Umbilical cord (tissue), 1 donor: ENCODE measurements at regions not wholly inside any gene's neighbourhood (a gene's known extent, or its start where the extent isn't known, plus 50 kb on each side); places are given as distances from the start of the nearest gene placed in this dataset.

Experiments
- DNase-seq: peaks from one replicate; pipeline ENCODE4 v3.0.0-alpha.2; 2015; ENCODE audit warnings: low spot score

DNA sequence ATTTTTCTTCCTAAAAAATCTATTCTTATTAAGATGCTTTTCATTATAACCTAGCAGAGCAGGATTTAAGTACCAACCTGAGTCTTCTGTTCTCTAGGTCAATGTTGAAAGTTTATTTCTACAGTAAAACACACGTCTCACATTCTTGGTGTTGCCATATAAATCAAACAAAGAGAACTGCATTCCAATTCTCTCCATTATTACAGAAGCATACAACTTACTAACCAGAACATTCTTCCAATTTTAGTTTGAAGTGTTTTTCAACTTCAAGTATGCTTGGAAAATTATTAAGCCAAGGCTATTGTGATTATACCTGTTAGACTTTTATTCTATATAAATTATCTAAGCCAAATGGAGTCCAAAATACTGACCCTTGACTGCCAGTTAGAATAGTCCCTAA is 110.4 kb upstream of the PMFBP1 start:
- DNase-seq = no peak

DNA sequence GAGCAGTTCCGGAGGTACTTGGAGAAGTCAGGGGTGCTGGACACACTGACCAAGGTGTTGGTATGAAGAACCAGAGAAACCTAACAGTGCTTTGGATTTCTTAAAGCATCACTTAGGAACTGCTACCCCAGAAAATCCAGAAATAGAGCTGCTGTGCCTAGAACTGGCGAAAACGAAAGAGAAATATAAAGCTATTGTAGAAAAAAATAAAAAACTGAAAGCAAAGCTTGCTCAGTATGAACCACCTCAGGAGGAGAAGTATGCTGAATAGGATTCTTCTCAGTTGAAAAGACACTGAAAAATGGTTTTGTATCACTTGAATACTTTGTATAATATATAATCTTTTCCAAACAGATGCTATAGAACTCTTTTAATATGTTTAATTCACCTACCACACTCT is 106.3 kb upstream of the PMFBP1 start:
- DNase-seq = no peak

DNA sequence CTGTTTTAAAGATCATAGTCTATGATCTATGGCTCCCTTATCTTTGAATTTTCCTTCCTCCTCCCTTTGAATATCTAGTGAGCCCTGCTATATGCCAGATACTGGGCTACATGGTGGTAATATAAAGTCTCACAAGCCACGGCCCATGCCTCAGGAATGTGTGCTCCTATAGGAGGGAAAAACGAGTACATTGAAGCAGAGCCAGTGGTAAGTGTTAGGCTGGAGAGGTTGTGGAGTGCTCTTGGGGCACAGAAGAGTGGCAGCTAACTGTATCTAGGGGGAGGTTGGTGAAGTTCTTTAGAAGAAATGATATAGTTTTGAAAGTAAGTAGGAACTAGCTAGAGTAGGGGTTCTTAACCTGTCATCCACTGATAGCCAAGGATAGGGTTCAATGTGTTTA is 105.8 kb upstream of the PMFBP1 start:
- DNase-seq = no peak

DNA sequence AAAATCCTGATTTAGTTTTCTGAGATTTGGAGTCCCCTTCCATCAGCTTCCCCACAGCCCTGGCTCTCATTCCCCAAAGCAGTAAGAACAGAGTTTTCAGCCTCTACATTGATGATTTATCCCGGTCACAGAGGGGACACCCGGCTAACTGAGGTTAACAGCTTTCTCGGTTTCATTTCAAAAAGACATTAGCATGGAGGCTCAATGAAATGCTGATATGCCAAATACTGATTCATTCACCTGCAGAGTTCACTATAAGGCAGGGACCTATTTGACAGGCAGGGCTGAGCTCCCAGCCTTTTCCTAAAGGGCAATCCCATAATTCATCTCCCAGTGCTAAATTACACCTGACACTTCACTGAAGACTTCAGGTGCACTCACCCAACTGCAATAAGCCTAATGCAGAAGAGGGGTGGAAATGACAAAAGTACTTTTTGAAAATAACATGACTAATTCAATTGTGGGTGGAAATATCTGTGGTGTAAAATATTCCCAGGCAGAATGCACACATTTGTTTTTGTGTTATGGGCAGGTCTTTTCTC is 99.8 kb upstream of the PMFBP1 start:
- DNase-seq = no peak

DNA sequence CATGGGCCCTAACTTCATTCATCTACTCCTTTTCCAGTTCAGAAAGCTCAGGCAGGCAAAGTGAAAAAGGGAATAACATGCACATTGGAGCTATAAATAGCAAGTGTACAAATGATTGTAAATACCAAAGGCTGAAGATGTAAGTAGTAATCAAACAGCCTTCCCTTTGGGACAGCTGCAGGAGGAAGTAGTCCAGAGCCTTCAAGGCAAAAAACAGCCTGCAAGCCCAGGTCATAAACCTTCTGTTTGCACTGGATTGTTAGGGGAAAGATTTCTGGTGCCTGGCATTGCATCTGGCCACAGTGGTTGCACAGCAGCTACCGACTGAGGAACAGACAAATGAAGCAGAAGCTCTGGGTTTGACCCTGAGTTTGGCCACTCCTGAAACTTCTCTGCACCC is 98.6 kb upstream of the PMFBP1 start:
- DNase-seq = no peak

DNA sequence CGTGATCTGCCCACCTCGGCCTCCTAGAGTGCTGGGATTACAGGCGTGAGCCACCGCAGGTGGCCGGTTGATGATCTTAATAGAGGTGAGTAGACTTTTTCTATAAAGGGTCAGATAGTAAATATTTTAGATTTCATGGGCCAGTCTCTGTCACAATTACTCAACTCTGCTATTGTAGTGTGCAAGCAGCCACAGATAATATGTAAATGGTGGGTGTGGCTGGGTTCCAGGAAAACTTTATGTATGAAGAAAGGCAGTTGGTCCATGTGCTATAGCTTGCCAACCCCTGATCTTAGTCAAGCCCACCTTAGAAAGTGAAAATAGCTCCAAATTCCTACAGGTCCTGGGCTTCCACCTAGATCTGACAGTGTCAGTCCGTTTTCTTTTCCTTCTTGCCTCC is 94.9 kb upstream of the PMFBP1 start:
- no peak for DNase-seq

DNA sequence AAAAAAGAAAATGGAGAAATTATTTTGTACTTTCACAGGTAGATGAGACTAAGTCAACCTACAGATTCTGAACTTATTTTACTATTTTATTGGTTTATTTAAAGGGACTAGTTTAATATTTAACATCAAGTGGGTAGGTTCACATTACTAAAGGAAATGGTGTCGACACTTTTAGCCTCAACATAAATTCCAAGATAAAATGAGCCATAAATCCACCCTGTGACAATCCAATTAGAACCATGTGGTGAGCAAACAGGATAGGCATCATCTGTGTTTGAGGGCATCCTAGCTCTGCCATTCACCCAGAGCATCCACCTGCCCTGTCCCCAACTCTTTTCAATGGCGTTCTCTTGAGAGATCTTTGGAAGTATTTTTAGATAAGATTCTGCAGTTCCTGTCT is 92.8 kb upstream of the PMFBP1 start:
- no peak for DNase-seq

DNA sequence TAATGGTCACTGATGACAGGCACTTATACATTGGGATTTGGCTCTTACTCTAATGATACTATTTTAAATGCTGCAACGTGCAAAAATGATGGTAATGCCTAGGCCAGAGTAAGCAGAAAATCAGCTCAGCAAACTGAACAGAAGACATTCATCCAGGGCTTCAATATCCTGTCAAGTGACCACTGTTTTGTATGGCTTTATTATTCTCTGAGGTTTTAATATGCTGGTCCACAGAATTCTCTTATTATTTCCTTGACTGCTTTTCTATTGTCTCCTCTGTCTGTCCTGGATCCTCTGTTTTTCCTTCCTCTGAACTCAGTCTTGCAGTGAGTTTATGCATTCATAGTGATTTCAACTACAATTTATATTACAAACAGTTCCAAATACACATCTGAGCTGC is 90.8 kb upstream of the PMFBP1 start:
- no peak for DNase-seq

DNA sequence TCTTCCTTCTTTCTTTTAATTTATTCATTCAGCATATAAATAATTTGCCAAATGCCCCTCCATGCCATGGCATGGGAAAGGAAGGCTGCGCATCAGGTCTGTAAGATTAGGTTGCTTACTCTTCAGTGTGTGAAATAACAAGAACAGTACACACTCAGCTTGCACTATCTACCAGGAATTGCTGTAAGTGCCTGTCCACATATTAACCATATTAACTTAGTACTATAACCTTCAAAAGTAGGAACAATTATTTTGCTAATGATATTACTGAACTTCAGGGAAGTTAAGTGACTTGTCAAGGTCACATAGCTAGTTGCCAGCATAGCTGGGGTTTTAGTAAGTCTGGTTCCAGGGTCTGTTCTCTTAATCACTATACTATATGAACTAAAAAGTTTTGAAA is 89.2 kb upstream of the PMFBP1 start:
- no peak for DNase-seq

DNA sequence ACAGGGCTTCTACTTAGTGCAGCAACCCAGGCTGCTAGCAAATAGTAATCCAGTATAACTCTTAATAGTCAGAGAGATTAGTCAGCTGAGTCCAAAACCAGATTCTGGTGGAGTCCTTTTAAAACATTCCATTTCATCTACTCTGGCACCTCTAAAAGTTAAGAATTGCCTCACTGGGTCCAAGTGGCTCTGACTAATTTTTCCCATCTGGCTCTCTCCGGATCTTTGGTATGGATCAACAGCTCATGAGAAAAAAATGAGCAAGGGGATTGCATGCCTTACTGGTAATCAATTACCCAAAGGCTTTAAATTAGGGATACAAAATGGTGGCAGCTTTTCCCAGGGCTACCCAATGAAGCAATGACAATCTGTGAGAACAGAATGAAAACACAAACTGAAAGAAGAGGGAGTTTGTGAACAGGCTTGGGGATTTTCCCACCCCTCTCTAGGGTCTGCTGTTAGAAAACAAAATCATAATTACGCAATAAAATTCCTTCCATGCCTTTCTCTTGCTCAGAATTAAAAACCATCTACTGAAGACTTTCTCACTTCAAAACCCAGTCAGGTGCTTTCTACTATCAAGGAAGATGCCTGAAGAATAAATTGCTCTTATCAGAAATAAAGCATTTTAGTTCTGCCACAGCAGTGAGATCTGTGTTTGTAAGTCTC is 84.6 kb upstream of the PMFBP1 start:
- no peak for DNase-seq

DNA sequence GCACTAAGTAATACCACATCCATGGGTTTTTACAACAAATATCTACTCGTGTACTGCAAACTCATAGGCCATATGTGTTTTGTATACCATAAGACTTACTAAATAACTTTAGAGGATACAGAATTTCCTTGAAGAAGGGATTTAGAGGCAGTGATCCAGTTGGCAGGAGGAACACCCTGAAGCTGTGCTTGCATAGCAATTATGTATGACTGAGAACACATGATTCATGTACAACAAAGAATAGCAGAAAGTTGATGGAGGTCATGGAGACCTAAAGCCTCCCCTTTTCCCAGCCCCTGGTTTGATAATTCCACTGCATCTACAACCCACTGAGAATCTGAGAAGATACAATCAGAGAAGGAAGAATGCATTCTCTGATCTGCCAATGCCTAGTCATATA is 83.8 kb upstream of the PMFBP1 start:
- no peak for DNase-seq

DNA sequence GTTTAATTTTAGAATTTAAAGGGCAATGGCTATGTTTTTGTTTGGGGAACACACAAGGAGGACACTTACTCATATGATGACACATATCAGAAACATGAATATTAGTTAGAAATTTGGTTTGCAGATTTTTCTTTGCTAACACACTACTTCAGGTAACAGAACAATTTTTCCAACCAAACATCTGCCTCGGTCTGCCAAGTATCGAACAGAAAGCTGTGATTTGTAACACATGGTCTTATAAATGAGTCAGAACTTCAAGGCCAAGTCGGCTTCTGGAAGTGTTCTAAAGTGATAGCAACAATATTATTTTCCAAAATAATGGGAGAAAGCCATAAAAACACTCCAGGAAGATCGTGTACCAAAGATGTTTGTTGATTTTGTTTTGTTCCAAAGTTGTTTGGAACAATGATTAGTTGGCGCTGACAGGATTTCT is 75.9 kb upstream of the PMFBP1 start:
- no peak for DNase-seq

DNA sequence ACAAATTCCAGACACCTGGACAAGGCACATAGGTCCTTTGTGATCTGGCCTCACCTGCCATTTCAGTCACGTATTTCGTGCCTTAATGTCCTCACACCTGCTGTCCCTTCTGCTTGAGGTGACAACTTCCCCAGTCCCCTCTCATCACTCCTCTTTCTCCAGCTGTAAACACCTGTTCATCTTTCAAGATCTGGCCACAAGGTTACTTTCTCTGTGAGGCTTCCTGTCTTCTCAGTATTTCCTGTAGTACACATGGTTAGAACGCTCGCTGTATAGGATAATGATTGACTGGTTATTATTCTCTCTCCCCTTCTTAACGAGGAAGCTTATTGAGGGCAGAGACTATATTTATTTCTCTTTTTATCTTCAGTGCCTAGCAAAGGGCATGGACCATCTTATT is 74.5 kb upstream of the PMFBP1 start:
- no peak for DNase-seq

DNA sequence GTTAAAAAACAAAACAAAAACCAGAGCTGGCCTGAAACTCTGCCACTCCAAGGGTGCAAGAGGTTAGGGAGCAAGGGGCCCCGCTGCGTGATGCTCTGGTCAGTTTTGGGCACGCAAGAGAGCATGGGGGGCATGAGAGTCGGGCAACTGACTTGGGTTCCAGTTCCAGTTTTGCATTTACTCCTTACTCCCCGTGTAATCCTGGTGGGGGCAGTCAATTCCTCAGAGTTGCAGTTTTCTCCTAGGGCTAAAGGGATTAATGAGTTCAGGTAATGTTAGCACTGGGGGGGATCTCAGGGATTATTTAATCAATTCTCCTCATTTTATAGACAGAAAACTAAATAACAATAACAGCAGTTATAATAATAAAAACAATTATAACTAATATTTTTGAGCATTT is 72.9 kb upstream of the PMFBP1 start:
- no peak for DNase-seq

DNA sequence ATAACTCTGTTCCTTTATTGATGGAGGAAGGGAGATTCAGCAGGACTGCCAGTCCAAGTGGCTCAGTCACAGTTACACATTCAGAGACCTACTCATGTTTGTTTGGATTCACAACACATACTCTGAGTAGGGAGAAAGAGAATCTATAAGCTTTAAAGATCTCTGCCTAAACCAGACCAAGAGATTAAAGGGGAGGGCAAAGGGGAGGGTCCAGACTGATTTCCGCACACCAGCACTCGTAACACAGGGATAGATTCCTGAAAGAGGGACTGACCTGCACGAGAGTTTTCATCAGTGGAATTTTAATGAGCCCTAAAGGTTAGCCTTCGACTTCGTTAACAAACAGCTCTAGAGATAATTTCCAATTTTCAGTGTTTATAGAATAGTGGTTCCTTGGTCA is 71.7 kb upstream of the PMFBP1 start:
- no peak for DNase-seq

DNA sequence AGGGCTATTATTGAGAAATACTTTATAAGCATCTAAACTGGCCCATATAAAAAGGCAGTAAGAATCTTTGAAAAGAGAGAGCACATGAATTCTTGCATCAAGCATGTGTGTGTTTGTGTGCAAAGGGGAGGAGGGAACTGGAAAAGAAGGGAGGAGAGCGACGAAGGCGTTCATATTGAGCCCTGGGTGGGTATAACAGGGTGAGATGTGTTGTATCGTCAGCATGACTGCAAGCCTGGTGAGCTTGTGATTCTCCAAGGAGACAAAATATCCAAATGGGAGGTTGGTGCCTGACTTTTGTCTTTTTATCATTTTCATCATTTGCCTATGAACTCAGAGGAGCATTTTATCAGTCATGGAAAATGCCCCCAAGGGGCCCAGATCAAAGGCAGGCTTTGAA is 70.8 kb upstream of the PMFBP1 start:
- DNase-seq = no peak

DNA sequence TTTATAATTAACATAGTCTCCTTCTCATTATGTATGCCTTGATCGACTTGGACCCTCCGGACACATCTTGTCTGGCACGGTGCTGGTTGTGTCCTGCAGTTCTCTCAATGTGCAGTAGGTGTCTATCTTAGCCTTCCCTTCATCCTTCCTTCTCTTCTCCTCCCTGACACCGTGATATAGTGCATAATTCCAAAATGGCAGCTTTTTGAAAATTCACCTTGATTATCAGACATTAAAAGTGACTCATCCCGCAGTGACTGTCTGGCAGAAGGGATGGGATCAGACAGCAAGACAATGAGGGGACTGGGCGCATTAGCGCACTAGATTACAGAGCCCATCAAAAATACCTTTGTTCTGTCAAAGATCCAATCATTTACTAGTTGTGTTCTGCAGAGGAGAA is 70.0 kb upstream of the PMFBP1 start:
- DNase-seq = peak; percentile 30

DNA sequence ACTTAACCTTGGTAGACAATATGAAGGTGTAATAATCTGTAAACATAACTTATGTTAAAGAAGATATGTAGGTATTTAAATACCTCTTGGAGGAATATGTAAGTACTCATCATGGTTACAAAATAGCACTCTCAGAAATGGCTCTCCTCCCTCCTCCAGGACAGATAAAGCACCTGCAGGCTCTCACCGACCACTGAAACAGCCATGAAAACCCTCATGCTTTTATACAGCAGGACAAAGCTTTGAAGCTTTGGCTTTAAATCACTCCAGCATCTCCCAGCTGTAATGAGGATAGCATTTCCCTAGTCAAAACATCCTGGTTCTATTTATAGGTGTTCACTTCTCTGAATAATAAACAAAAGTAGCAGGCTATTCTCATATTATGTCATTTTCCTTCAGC is 69.1 kb upstream of the PMFBP1 start:
- DNase-seq = no peak

DNA sequence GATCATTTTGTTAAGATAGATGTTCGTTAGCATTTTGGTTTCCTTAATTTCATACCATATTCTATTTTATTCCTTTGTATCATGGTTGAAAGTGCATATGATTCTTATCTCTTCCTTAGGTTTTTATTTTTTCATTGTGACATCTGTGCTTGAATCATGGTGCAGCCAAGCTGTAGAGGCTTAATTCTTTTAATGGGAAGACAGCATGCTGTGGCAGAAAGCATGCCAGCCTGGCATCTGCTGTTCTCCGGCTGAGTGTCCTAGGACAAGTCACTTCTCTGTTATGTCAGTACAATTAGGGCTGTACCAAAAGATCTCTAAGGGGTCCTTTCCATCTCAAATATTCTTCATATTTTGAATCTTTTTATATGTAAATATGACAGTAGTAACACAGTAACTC is 68.5 kb upstream of the PMFBP1 start:
- DNase-seq = no peak

DNA sequence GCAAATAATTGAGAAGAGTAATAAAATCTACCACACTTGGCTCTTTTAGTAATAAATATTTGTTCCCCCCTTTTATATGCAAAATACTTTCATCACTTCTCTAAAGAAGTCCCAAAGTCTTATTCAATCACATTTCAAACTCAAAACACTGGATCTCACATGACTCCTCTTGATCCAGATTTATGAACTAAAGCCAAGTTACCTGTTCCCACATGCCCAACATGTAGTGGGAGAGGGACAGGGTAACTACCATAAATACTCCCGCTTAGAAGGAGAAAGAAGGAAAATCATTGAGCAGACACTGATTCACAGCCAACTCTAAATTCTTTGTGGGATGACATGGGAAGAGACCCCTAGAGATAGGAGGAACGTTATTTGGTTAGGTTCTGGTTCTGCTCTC is 64.9 kb upstream of the PMFBP1 start:
- no peak for DNase-seq

DNA sequence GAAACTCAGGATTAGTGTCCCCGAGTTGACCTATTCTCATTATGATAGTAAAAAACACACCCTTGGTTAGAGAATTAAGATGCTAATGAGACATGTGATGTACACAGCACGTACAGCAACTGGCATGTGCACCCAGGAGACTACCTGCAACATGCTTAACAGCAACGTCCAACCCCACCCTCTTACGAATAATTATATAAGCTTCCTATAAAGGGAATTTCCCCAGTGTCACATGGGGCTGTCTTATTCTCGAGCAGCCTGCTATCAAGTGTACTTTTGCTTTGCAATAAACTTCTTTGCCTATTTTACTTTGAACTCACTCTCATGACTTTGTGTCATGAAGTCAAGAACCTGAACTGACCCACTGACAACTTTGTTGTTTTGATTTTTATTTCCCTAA is 62.4 kb upstream of the PMFBP1 start:
- no peak for DNase-seq

DNA sequence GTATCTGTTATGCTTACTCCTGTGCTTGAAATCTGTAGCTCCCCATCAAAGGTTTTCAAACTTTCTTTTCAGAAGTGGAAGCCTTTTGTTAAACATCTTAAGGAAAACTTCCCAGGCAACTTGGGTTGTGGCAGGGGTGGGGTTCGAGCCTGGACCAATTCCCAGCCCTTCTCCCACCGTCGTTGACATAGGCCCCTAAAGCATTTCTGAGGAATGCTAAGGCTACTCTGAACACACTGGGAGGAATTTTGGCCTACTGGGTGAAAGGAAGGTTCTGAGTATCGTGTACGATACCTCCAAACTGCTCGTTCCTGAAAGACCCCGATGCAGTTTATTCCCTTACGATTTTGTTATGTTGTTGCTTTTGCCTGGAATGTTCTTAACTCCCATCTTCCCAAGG is 56.1 kb upstream of the PMFBP1 start:
- no peak for DNase-seq

DNA sequence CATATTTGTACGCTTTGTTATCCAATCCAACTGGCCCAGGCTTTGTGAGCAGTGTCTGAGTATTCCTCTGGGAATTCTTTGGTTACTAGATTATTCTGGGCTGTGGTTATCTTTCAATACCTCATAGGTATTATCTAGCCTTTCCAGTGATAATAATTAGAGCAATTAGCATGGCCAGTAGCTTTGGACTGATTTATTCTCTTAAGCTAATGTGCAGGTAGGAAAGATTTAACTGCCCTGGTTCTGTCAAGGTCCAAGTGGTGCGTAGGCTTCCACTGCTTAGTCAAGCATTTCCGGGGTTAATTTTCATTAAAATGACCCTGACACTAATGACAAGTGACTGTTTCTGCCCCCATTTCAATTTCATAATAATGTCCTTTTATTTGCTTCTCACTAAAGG is 54.2 kb upstream of the PMFBP1 start:
- no peak for DNase-seq

DNA sequence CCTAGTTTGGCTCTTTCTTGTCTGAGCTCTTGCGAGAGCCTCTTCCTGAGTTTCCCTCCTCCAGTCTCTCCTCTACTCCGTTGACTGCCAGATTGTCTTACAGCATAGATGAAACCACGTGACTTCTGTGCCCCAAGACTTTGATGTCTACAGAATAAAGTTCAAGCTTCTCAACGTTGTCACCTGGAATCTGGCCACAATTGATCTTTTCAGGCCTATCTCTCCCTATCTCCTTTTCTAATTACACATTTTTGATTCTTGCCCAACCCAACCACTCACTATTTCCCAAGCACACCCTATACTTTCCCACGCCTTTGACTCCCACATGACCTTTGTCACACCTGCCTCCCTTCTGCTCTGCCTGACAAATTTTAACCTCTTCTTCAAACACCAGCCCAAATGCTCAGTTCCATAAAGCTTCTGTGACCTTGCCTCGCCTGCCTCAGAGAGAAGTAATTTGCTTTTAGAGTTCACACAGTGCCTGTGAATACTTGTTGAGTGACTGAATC is 52.4 kb upstream of the PMFBP1 start:
- DNase-seq = no peak
